NOMO-1 (cell line): ENCODE measurements at regions not wholly inside any gene's neighbourhood (a gene's known extent, or its start where the extent isn't known, plus 50 kb on each side); places are given as distances from the start of the nearest gene placed in this dataset.

Source experiments
- DNase-seq, 2 experiments: peaks; one replicate each; lab custom pipeline; 2025; ENCODE audit not compliant: unreplicated experiment in 2 of 2; lab: John Stamatoyannopoulos, UW

- no peak for DNase-seq
Observed at GRCh38 chr4:14802596-14802995, 199.7 kb upstream of the CPEB2 start.

GRCh38 chr4:14807856-14808255 lies 194.4 kb upstream of the CPEB2 start:
- DNase-seq: no peak

- no peak for DNase-seq
Observed at GRCh38 chr4:14809203-14809602, 193.1 kb upstream of the CPEB2 start.

- no peak for DNase-seq
Observed at GRCh38 chr4:14810121-14810520, 192.2 kb upstream of the CPEB2 start.

GRCh38 chr4:14810568-14810967 lies 191.7 kb upstream of the CPEB2 start:
- no peak for DNase-seq

- DNase-seq: no peak
Observed at GRCh38 chr4:14812101-14812500, 190.2 kb upstream of the CPEB2 start.

GRCh38 chr4:14816623-14817261 lies 185.5 kb upstream of the CPEB2 start:
- DNase-seq: no peak

- no peak for DNase-seq
Observed at GRCh38 chr4:14824189-14824588, 178.1 kb upstream of the CPEB2 start.

GRCh38 chr4:14827111-14827510 lies 175.2 kb upstream of the CPEB2 start:
- no peak for DNase-seq

GRCh38 chr4:14829795-14830194 lies 172.5 kb upstream of the CPEB2 start:
- no peak for DNase-seq

- DNase-seq: no peak
Observed at GRCh38 chr4:14831416-14831815, 170.9 kb upstream of the CPEB2 start.

- DNase-seq: no peak
Observed at GRCh38 chr4:14833053-14833452, 169.2 kb upstream of the CPEB2 start.

GRCh38 chr4:14834382-14834781 lies 167.9 kb upstream of the CPEB2 start:
- DNase-seq: no peak

- no peak for DNase-seq
Observed at GRCh38 chr4:14835288-14835687, 167.0 kb upstream of the CPEB2 start.

GRCh38 chr4:14835708-14836425 lies 166.4 kb upstream of the CPEB2 start:
- DNase-seq: no peak

GRCh38 chr4:14837860-14838259 lies 164.4 kb upstream of the CPEB2 start:
- DNase-seq: peak; percentile 5 to 7

GRCh38 chr4:14841801-14842768 lies 160.2 kb upstream of the CPEB2 start:
- no peak for DNase-seq

- no peak for DNase-seq
Observed at GRCh38 chr4:14842964-14843630, 159.2 kb upstream of the CPEB2 start.

GRCh38 chr4:14844061-14844460 lies 158.2 kb upstream of the CPEB2 start:
- DNase-seq: no peak

- DNase-seq: peak; percentile 51 to 89
Observed at GRCh38 chr4:14848229-14848628, 154.1 kb upstream of the CPEB2 start.
